Mucosa of descending colon (tissue), 3 donors: ENCODE measurements at regions not wholly inside any gene's neighbourhood (a gene's known extent, or its start where the extent isn't known, plus 50 kb on each side); places are given as distances from the start of the nearest gene placed in this dataset.

Source experiments
- ATAC-seq: fragments of 200-7000 bp; cut with Tn5 transposase; one replicate; pipeline ENCODE4 v1.9.1; 2020; ENCODE audit warnings: mild to moderate bottlenecking, moderate library complexity
- DNase-seq, 3 donors: peaks; one replicate each; pipeline ENCODE4 v3.0.0-alpha.2; 2020
- H3K36me3 ChIP-seq: fragments of 200-600 bp; one replicate; pipeline ENCODE4 v1.8.0; 2021; ENCODE audit warnings: low read depth, mild to moderate bottlenecking
- H3K4me1 ChIP-seq: fragments of 200-600 bp; one replicate; pipeline ENCODE4 v1.8.0; 2021; ENCODE audit warnings: low read depth, mild to moderate bottlenecking
- H3K4me3 ChIP-seq: fragments of 200-600 bp; one replicate; pipeline ENCODE4 v1.8.0; 2021; ENCODE audit warnings: mild to moderate bottlenecking
- H3K9me3 ChIP-seq: fragments of 200-600 bp; one replicate; pipeline ENCODE4 v1.8.0; 2021; ENCODE audit warnings: mild to moderate bottlenecking
- CTCF ChIP-seq: fragments of 200-600 bp; IDR thresholded peaks from one replicate; pipeline ENCODE4 v1.8.0; 2022; ENCODE audit warnings: antibody characterized with exemption, mild to moderate bottlenecking
- intact Hi-C, 2 donors: fragments of 100-400 bp; cut with DNase I in 1 of 2; cut with micrococcal nuclease in 1 of 2; formaldehyde crosslinking; loops; one replicate each; pipeline versions ENCODE4 v1.11.0 to v1.11.1; 2022; cut with DNase I, micrococcal nuclease
- donor health status: DM: no; HTN: no; CAD: no; lungs with moderate emphysema.
- donor health status: DM: no; HTN: no; CAD: no.
- donor health status: DM: no; HTN: yes; CAD: no.

GRCh38 chr2:45114221-45114955, 105.1 kb upstream of the SIX2 start:
- Histone ChIP-seq H3K36me3 (no peaks in the 10 kb centered on the region), H3K9me3 (no peaks in the 10 kb centered on the region), H3K4me1 (no peaks in the 10 kb centered on the region), H3K4me3 (no peak overlapping the region)
- intact Hi-C loops: no loop called here
- ATAC-seq (no peak), DNase-seq (no peak)
- no peak for TF ChIP-seq CTCF

GRCh38 chr2:45112750-45113149, 103.5 kb upstream of the SIX2 start:
- no peak for TF ChIP-seq CTCF
- DNase-seq (no peak), ATAC-seq (no peak)
- H3K4me1 ChIP-seq: no peaks in the 10 kb centered on the region
- no peaks in the 10 kb centered on the region for H3K9me3 ChIP-seq
- H3K36me3 ChIP-seq: no peaks in the 10 kb centered on the region
- no peak overlapping the region for H3K4me3 ChIP-seq
- intact Hi-C loops: no loop called here

GRCh38 chr2:45105050-45105582, 95.9 kb upstream of the SIX2 start:
- Histone ChIP-seq H3K36me3 (no peaks in the 10 kb centered on the region), H3K9me3 (no peaks in the 10 kb centered on the region), H3K4me3 (no peak overlapping the region), H3K4me1 (no peaks in the 10 kb centered on the region)
- ATAC-seq (no peak), DNase-seq (no peak)
- intact Hi-C loops: no loop called here
- TF ChIP-seq CTCF: no peak

GRCh38 chr2:45104429-45104828, 95.2 kb upstream of the SIX2 start:
- ATAC-seq: no peak
- H3K4me1 ChIP-seq: no peaks in the 10 kb centered on the region
- H3K9me3 ChIP-seq: no peaks in the 10 kb centered on the region
- H3K36me3 ChIP-seq: no peaks in the 10 kb centered on the region
- intact Hi-C loops: no loop called here
- H3K4me3 ChIP-seq: no peak overlapping the region
- TF ChIP-seq CTCF: no peak
- no peak for DNase-seq

GRCh38 chr2:45103351-45104345, 94.4 kb upstream of the SIX2 start:
- Histone ChIP-seq H3K36me3 (no peaks in the 10 kb centered on the region), H3K4me3 (no peak overlapping the region), H3K9me3 (no peaks in the 10 kb centered on the region), H3K4me1 (no peaks in the 10 kb centered on the region)
- intact Hi-C loops: no loop called here
- DNase-seq (no peak), ATAC-seq (no peak)
- no peak for TF ChIP-seq CTCF
